Kidney epithelial cell (primary cell): ENCODE measurements at regions not wholly inside any gene's neighbourhood (a gene's known extent, or its start where the extent isn't known, plus 50 kb on each side); places are given as distances from the start of the nearest gene placed in this dataset.

Experiments used
- DNase-seq: peaks from one replicate; pipeline ENCODE4 v3.0.0-alpha.2; 2010; ENCODE audit warnings: low read depth
- H3K27me3 ChIP-seq: 2 replicates; pipeline ENCODE4 v1.6.0; 2011; ENCODE audit warnings: low read length; ENCODE audit not compliant: control insufficient read depth, insufficient read depth
- H3K36me3 ChIP-seq: 2 replicates; pipeline ENCODE4 v1.5.1; 2011; ENCODE audit warnings: low read length; ENCODE audit not compliant: control insufficient read depth, insufficient read depth
- H3K4me3 ChIP-seq: 2 replicates; pipeline ENCODE4 v1.5.1; 2011; ENCODE audit warnings: low read depth, mild to moderate bottlenecking, control low read depth, low read length
- TF ChIP-seq, protein P1 (sequence below): IDR thresholded peaks from 2 replicates; pipeline ENCODE4 v1.5.1; 2011; ENCODE audit warnings: mild to moderate bottlenecking, moderate library complexity, low read length, control low read depth, inconsistent platforms; ENCODE audit not compliant: insufficient read depth, poor library complexity, severe bottlenecking

- TF ChIP-seq, protein P1, sequence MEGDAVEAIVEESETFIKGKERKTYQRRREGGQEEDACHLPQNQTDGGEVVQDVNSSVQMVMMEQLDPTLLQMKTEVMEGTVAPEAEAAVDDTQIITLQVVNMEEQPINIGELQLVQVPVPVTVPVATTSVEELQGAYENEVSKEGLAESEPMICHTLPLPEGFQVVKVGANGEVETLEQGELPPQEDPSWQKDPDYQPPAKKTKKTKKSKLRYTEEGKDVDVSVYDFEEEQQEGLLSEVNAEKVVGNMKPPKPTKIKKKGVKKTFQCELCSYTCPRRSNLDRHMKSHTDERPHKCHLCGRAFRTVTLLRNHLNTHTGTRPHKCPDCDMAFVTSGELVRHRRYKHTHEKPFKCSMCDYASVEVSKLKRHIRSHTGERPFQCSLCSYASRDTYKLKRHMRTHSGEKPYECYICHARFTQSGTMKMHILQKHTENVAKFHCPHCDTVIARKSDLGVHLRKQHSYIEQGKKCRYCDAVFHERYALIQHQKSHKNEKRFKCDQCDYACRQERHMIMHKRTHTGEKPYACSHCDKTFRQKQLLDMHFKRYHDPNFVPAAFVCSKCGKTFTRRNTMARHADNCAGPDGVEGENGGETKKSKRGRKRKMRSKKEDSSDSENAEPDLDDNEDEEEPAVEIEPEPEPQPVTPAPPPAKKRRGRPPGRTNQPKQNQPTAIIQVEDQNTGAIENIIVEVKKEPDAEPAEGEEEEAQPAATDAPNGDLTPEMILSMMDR, result no peak
- no peaks in the 10 kb centered on the region for H3K36me3 ChIP-seq
- no peak overlapping the region for H3K4me3 ChIP-seq
- no peaks in the 10 kb centered on the region for H3K27me3 ChIP-seq
- DNase-seq, result no peak
Measured at GRCh38 chr4:144547678-144548298, 98.2 kb upstream of the HHIP start.

DNA sequence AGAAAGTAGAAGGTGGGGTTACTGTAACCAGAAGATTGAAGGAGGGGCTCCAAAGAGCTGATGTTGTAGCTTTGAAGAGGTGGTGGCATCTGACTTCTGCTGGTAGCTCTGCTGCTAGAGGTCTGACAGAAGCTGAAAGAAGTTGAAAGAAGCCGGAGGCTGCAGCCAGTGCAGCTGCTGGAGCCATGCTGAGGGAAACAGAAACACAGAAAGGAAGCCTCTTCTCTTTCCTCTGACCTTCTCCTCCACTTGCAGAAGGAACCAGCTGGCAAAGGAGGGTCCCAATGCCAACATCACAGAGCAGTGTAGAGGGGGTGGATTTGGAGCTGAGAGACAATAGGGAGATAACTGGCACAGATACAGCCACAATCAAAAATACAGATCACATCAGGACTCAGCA lies 89.3 kb upstream of the HHIP start:
- Histone ChIP-seq H3K36me3 (no peaks in the 10 kb centered on the region), H3K4me3 (no peak overlapping the region), H3K27me3 (no peaks in the 10 kb centered on the region)
- TF ChIP-seq, protein P1, result no peak
- no peak for DNase-seq

GRCh38 chr4:144557404-144557803 lies 88.6 kb upstream of the HHIP start:
- no peak overlapping the region for H3K4me3 ChIP-seq
- TF ChIP-seq, protein P1, result peak; percentile 18
- DNase-seq, result no peak

DNA sequence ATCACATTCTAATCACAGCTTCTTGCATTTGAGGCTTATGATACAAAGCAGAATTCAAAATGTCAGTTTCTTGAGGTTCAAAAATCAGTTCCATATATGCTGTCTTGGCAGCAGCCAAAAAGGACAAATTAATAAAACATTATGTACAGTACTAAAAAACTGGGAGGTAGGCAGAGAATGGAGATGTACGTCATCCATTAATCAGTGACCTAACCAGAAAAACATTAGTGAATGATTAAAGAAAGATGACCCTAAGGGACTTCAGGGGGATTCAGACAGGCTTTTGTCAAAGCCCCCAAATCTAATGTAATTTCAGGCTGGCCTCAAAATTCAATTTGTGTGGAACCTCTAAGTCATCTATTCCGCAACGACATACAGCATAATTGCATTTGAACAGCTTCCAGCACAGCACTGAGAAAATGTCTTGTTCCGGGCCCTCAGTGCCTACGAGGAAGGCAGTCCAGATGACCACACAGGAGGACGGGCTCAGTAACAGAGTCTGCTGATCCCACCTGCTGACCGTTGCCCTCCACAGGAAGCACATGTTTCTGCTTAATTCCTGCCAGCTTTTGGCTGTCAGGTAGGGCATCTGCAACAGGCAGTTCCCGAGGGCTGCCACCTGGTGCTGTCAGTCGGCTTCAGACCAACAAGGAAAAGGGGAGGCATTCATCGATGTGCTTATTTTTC lies 83.8 kb upstream of the HHIP start:
- DNase-seq, result no peak
- Histone ChIP-seq H3K4me3 (no peak overlapping the region), H3K27me3 (no peaks in the 10 kb centered on the region), H3K36me3 (no peaks in the 10 kb centered on the region)
- TF ChIP-seq, protein P1, result peak; percentile 39

More at GRCh38 chr4:144557404-144557803, 88.6 kb upstream of the HHIP start:
- Histone ChIP-seq H3K36me3 (no peaks in the 10 kb centered on the region), H3K27me3 (no peaks in the 10 kb centered on the region)

GRCh38 chr4:144564358-144564757 lies 81.6 kb upstream of the HHIP start:
- H3K27me3 ChIP-seq, result no peaks in the 10 kb centered on the region
- TF ChIP-seq, protein P1, result no peak
- no peak for DNase-seq
- H3K36me3 ChIP-seq, result no peaks in the 10 kb centered on the region
- no peak overlapping the region for H3K4me3 ChIP-seq
